HG02870 (cell line): ENCODE measurements at regions not wholly inside any gene's neighbourhood (a gene's known extent, or its start where the extent isn't known, plus 50 kb on each side); places are given as distances from the start of the nearest gene placed in this dataset.

Experiments used
- ATAC-seq: cut with Tn5 transposase; IDR thresholded peaks from one replicate; pipeline ENCODE4 v1.9.1; 2021; ENCODE audit warnings: mild to moderate bottlenecking, moderate library complexity; ENCODE audit not compliant: unreplicated experiment

- no peak for ATAC-seq
Observed at GRCh38 chr3:103706671-103707070, 1271.9 kb downstream of the ZPLD1 start.

GRCh38 chr3:103711670-103712069 lies 1276.9 kb downstream of the ZPLD1 start:
- no peak for ATAC-seq

- ATAC-seq = no peak
Observed at GRCh38 chr3:103712320-103713008, 1277.6 kb downstream of the ZPLD1 start.

GRCh38 chr3:103729547-103729946 lies 1294.7 kb downstream of the ZPLD1 start:
- no peak for ATAC-seq

GRCh38 chr3:103730744-103731143 lies 1295.9 kb downstream of the ZPLD1 start:
- no peak for ATAC-seq

- no peak for ATAC-seq
Observed at GRCh38 chr3:103752986-103753385, 1318.2 kb downstream of the ZPLD1 start.

- no peak for ATAC-seq
Observed at GRCh38 chr3:103767635-103768034, 1332.8 kb downstream of the ZPLD1 start.

- ATAC-seq = no peak
Observed at GRCh38 chr3:103785017-103785416, 1350.2 kb downstream of the ZPLD1 start.

GRCh38 chr3:103785537-103785936 lies 1350.7 kb downstream of the ZPLD1 start:
- no peak for ATAC-seq

- ATAC-seq = no peak
Observed at GRCh38 chr3:103786296-103786695, 1351.5 kb downstream of the ZPLD1 start.

GRCh38 chr3:103787164-103787871 lies 1352.5 kb downstream of the ZPLD1 start:
- ATAC-seq = no peak

- no peak for ATAC-seq
Observed at GRCh38 chr3:103787879-103788278, 1353.1 kb downstream of the ZPLD1 start.

- no peak for ATAC-seq
Observed at GRCh38 chr3:103791786-103792515, 1357.1 kb downstream of the ZPLD1 start.

GRCh38 chr3:103794656-103795055 lies 1359.8 kb downstream of the ZPLD1 start:
- no peak for ATAC-seq

- ATAC-seq = no peak
Observed at GRCh38 chr3:103796068-103796467, 1361.3 kb downstream of the ZPLD1 start.

GRCh38 chr3:103803787-103804186 lies 1369.0 kb downstream of the ZPLD1 start:
- no peak for ATAC-seq

GRCh38 chr3:103810167-103810566 lies 1375.4 kb downstream of the ZPLD1 start:
- no peak for ATAC-seq

- ATAC-seq = no peak
Observed at GRCh38 chr3:103813955-103814354, 1379.1 kb downstream of the ZPLD1 start.

- ATAC-seq = no peak
Observed at GRCh38 chr3:103818398-103818797, 1383.6 kb downstream of the ZPLD1 start.

- ATAC-seq = no peak
Observed at GRCh38 chr3:103818800-103819199, 1384.0 kb downstream of the ZPLD1 start.

- ATAC-seq = no peak
Observed at GRCh38 chr3:103825586-103825985, 1390.8 kb downstream of the ZPLD1 start.
